Endothelial cell of umbilical vein (primary cell): ENCODE measurements at regions not wholly inside any gene's neighbourhood (a gene's known extent, or its start where the extent isn't known, plus 50 kb on each side); places are given as distances from the start of the nearest gene placed in this dataset.

ENCODE experiments used
- BruUV-seq: library from RNA; stranded (reverse); fragments of 400-500 nt; replicated peaks from 2 replicates; lab custom pipeline; 2021; lab: Mats Ljungman, UMichigan
- CTCF ChIA-PET: fragments of 300-600, 350-600 bp; sonication (Branson Sonifier 250); formaldehyde crosslinking; loops from one replicate; lab custom pipeline; 2021; ENCODE audit warnings: antibody characterized with exemption, inconsistent platforms; lab: Charles Lee
- POLR2A ChIA-PET: fragments of 300-600, 350-600 bp; sonication (Branson Sonifier 250); formaldehyde crosslinking; loops from one replicate; lab custom pipeline; 2021; ENCODE audit warnings: antibody characterized with exemption, inconsistent platforms; lab: Charles Lee
- DNase-seq: peaks from one replicate; pipeline ENCODE4 v3.0.0-alpha.2; 2011; ENCODE audit warnings: low read depth, low spot score
- FAIRE-seq: peaks from 2 replicates; lab custom pipeline; 2011; peaks lifted over from hg19 to GRCh38; lab: Jason Lieb, UNC
- H2AFZ ChIP-seq: 2 replicates; pipeline ENCODE4 v1.6.0; 2012; ENCODE audit warnings: low read depth, low read length, control low read depth, inconsistent platforms
- H3K27ac ChIP-seq: 2 replicates; pipeline ENCODE4 v1.5.1; 2011; ENCODE audit warnings: low read depth, mild to moderate bottlenecking, control low read depth, low read length, moderate library complexity; ENCODE audit not compliant: insufficient read depth
- H3K27me3 ChIP-seq, 2 experiments: 2 replicates each; pipeline versions ENCODE4 v1.6.0 to v1.6.1; 2011; ENCODE audit warnings: low read length in 2 of 2, mixed read lengths in 1 of 2; ENCODE audit not compliant: control insufficient read depth in 2 of 2, insufficient read depth in 2 of 2
- H3K36me3 ChIP-seq, 2 experiments: 2 replicates in 1 of 2; 3 replicates in 1 of 2; pipeline ENCODE4 v1.5.1; 2011; ENCODE audit warnings: low read length in 2 of 2, mild to moderate bottlenecking in 1 of 2, moderate library complexity in 1 of 2; ENCODE audit not compliant: control insufficient read depth in 2 of 2, insufficient read depth in 2 of 2; ENCODE audit errors: extremely low read depth in 1 of 2
- H3K4me1 ChIP-seq: 3 replicates; pipeline ENCODE4 v1.5.1; 2011; ENCODE audit warnings: mild to moderate bottlenecking, low read length; ENCODE audit not compliant: control insufficient read depth, insufficient read depth; ENCODE audit errors: extremely low read depth
- H3K4me2 ChIP-seq: 2 replicates; pipeline ENCODE4 v1.6.1; 2011; ENCODE audit warnings: low read length, control low read depth, mixed read lengths; ENCODE audit not compliant: insufficient read depth
- H3K4me3 ChIP-seq, 3 experiments: fragments of 200-600 bp in 1 of 3; sonication (generic), shearing (Covaris generic) in 1 of 3; replicated peaks in 1 of 3; 2 replicates each; pipeline ENCODE4 v1.5.1; 2011 to 2016; ENCODE audit warnings: control low read depth in 3 of 3, low read length in 3 of 3, mild to moderate bottlenecking in 2 of 3, inconsistent platforms in 1 of 3, low read depth in 1 of 3, moderate library complexity in 1 of 3; ENCODE audit not compliant: insufficient read depth in 1 of 3
- H3K79me2 ChIP-seq: 2 replicates; pipeline ENCODE4 v1.6.0; 2012; ENCODE audit warnings: low read length, inconsistent platforms; ENCODE audit not compliant: control insufficient read depth, insufficient read depth
- H3K9ac ChIP-seq: replicated peaks from 2 replicates; pipeline ENCODE3; 2011; ENCODE audit warnings: low read length, control low read depth; ENCODE audit not compliant: insufficient read depth; ENCODE audit errors: extremely low read depth
- H3K9me1 ChIP-seq: replicated peaks from 3 replicates; pipeline ENCODE4 v1.6.0; 2011; ENCODE audit warnings: mild to moderate bottlenecking, low read length; ENCODE audit not compliant: control insufficient read depth, insufficient read depth; ENCODE audit errors: extremely low read depth
- H3K9me3 ChIP-seq: replicated peaks from 2 replicates; pipeline ENCODE4 v1.5.1; 2012; ENCODE audit warnings: low read length, inconsistent platforms; ENCODE audit not compliant: control insufficient read depth, insufficient read depth
- H4K20me1 ChIP-seq: replicated peaks from 2 replicates; pipeline ENCODE3; 2011; ENCODE audit warnings: mild to moderate bottlenecking, low read length; ENCODE audit not compliant: control insufficient read depth, insufficient read depth; ENCODE audit errors: extremely low read depth
- EZH2 ChIP-seq: IDR thresholded peaks from 2 replicates; pipeline ENCODE4 v1.6.1; 2012; ENCODE audit warnings: borderline replicate concordance, low read depth, mild to moderate bottlenecking, moderate library complexity, low read length, inconsistent platforms; ENCODE audit not compliant: severe bottlenecking
- FOS ChIP-seq: IDR thresholded peaks from 2 replicates; pipeline ENCODE4 v1.6.1; 2011; ENCODE audit warnings: mild to moderate bottlenecking, low read length, moderate library complexity, borderline replicate concordance; ENCODE audit not compliant: insufficient read depth
- GATA2 ChIP-seq: IDR thresholded peaks from 2 replicates; pipeline ENCODE4 v1.7.0; 2011; ENCODE audit warnings: low read depth, mild to moderate bottlenecking, moderate library complexity, mixed read lengths, low read length; ENCODE audit not compliant: insufficient read length, insufficient read depth
- JUN ChIP-seq: IDR thresholded peaks from 2 replicates; pipeline ENCODE4 v1.6.1; 2011; ENCODE audit warnings: borderline replicate concordance, low read depth; ENCODE audit not compliant: insufficient read length, insufficient read depth
- MYC ChIP-seq: IDR thresholded peaks from one replicate; pipeline ENCODE4 v1.6.1; 2011; ENCODE audit warnings: mild to moderate bottlenecking, low read depth, low read length
- POLR2A ChIP-seq: IDR thresholded peaks from 2 replicates; pipeline ENCODE4 v1.6.1; 2012; ENCODE audit warnings: low read depth, mild to moderate bottlenecking, control low read depth, low read length
- POLR2AphosphoS5 ChIP-seq: IDR thresholded peaks from 2 replicates; pipeline ENCODE4 v1.6.1; 2012; ENCODE audit warnings: low read depth, mild to moderate bottlenecking, control low read depth, low read length, moderate library complexity; ENCODE audit not compliant: insufficient read depth
- dilution Hi-C: fragments of 300-500 bp; cut with MboI; formaldehyde crosslinking; loops from one replicate; pipeline ENCODE4 v1.15.0; 2019; ENCODE audit warnings: low sequenced_read_pairs; ENCODE audit not compliant: extremely low pct_ligation_motif_present
- intact Hi-C: fragments of 100-400 bp; cut with micrococcal nuclease; formaldehyde crosslinking; loops from one replicate; pipeline ENCODE4 v1.10.0; 2022
- TF ChIP-seq, protein P1 (sequence below), 2 donors: IDR thresholded peaks; 1 replicate in 1 of 2; 2 replicates in 1 of 2; pipeline ENCODE4 v1.5.1; 2011; ENCODE audit warnings: low read length in 2 of 2, mild to moderate bottlenecking in 2 of 2, moderate library complexity in 2 of 2, control low read depth in 1 of 2, inconsistent platforms in 1 of 2, low read depth in 1 of 2; ENCODE audit not compliant: insufficient read depth in 1 of 2; ENCODE audit errors: extremely low read depth in 1 of 2
- TF ChIP-seq, protein P2 (sequence below): IDR thresholded peaks from 2 replicates; pipeline ENCODE4 v1.6.1; 2011; ENCODE audit not compliant: insufficient read depth, insufficient read length

DNA sequence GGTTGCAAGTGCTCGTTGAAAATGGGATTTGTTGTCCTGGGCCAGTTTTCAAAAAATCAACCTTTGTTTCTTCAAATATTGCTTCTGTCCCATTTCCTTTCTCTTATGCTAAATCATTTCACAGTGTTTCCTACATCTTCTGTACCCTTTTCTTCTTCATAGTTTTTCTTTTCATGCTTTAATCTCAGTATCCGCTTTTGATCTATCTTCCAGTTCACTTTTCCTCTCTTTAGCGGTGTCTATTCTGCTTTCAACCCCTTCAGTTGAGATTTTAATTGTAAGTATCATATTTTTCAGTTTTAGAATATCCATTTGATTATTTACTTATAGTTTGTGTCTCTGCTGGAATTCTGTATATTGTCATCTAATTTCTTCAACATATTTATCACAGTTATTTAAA, 311.7 kb upstream of the TPM1 start:
- CTCF ChIA-PET, result interaction anchor here (4.3 kb wide), 1 partner anchor 11 kb away, joined by 23 read pairs; no protein-coding TSS in a partner anchor
- peaks cover 5 to 25% of the 10 kb centered on the region in 2 experiments for H3K27me3 ChIP-seq

More for the DNA sequence above, 311.7 kb upstream of the TPM1 start:
- H3K4me1 ChIP-seq, result no peaks in the 10 kb centered on the region
- no peak overlapping the region for H3K27ac ChIP-seq
- no peak overlapping the region for H3K9ac ChIP-seq
- H3K79me2 ChIP-seq, result no peaks in the 10 kb centered on the region
- no peaks in the 10 kb centered on the region for H3K36me3 ChIP-seq
- H3K9me1 ChIP-seq, result no peaks in the 10 kb centered on the region
- POLR2A ChIA-PET, result no interaction called here
- intact Hi-C loops, result no loop called here
- no peaks in the 10 kb centered on the region for H3K9me3 ChIP-seq
- FAIRE-seq (no peak), DNase-seq (no peak)
- H2AFZ ChIP-seq, result no peak overlapping the region
- H3K4me3 ChIP-seq, result no peak overlapping the region
- no peak overlapping the region for H3K4me2 ChIP-seq
- TF ChIP-seq EZH2, result no peak
- TF ChIP-seq, protein P1, sequence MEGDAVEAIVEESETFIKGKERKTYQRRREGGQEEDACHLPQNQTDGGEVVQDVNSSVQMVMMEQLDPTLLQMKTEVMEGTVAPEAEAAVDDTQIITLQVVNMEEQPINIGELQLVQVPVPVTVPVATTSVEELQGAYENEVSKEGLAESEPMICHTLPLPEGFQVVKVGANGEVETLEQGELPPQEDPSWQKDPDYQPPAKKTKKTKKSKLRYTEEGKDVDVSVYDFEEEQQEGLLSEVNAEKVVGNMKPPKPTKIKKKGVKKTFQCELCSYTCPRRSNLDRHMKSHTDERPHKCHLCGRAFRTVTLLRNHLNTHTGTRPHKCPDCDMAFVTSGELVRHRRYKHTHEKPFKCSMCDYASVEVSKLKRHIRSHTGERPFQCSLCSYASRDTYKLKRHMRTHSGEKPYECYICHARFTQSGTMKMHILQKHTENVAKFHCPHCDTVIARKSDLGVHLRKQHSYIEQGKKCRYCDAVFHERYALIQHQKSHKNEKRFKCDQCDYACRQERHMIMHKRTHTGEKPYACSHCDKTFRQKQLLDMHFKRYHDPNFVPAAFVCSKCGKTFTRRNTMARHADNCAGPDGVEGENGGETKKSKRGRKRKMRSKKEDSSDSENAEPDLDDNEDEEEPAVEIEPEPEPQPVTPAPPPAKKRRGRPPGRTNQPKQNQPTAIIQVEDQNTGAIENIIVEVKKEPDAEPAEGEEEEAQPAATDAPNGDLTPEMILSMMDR (IDR thresholded peaks at IDR 0.05; ENCODE audit: extremely low read depth in 1 of 2, insufficient read depth in 1 of 2, low read depth in 1 of 2, low read length in 2 of 2), result no peak
- TF ChIP-seq GATA2, result no peak
- TF ChIP-seq POLR2AphosphoS5, result no peak
- no peak for TF ChIP-seq FOS
- TF ChIP-seq, protein P2, sequence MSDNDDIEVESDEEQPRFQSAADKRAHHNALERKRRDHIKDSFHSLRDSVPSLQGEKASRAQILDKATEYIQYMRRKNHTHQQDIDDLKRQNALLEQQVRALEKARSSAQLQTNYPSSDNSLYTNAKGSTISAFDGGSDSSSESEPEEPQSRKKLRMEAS, result no peak
- TF ChIP-seq POLR2A, result no peak
- no peak for TF ChIP-seq JUN
- TF ChIP-seq MYC, result no peak
- dilution Hi-C loops, result no loop called here
- H4K20me1 ChIP-seq, result no peaks in the 10 kb centered on the region
- BruUV-seq, result no TSS peak
